GM23338 (cell line): ENCODE measurements at regions not wholly inside any gene's neighbourhood (a gene's known extent, or its start where the extent isn't known, plus 50 kb on each side); places are given as distances from the start of the nearest gene placed in this dataset.

Source experiments
- ATAC-seq: fragments of 200-7000 bp; cut with Tn5 transposase; 3 replicates; pipeline ENCODE4 v1.9.1; 2020
- DNase-seq: peaks from one replicate; pipeline ENCODE4 v3.0.0-alpha.2; 2015; ENCODE audit warnings: low spot score
- H2AFZ ChIP-seq: fragments of 200-600 bp; sonication (generic); 2 replicates; pipeline ENCODE4 v1.8.0; 2016; ENCODE audit warnings: antibody characterized with exemption, mild to moderate bottlenecking, moderate library complexity
- H3F3A ChIP-seq: fragments of 200-600 bp; sonication (generic); replicated peaks from 2 replicates; pipeline ENCODE4 v1.8.0; 2017; ENCODE audit warnings: antibody characterized with exemption, mixed run types, low read depth
- H3K27ac ChIP-seq: fragments of 200-600 bp; sonication (generic); 2 replicates; pipeline ENCODE4 v1.6.1; 2016; ENCODE audit warnings: low read depth
- H3K27me3 ChIP-seq: fragments of 200-600 bp; sonication (generic); 2 replicates; pipeline ENCODE4 v1.8.0; 2016; ENCODE audit warnings: mild to moderate bottlenecking, mixed run types, moderate library complexity; ENCODE audit not compliant: insufficient read depth
- H3K36me3 ChIP-seq: fragments of 200-600 bp; sonication (generic); 2 replicates; pipeline ENCODE4 v1.8.0; 2016; ENCODE audit warnings: mild to moderate bottlenecking; ENCODE audit not compliant: insufficient read depth
- H3K4me1 ChIP-seq: fragments of 200-600 bp; sonication (generic); 2 replicates; pipeline ENCODE4 v1.8.0; 2016; ENCODE audit warnings: mild to moderate bottlenecking, moderate library complexity; ENCODE audit not compliant: insufficient read depth
- H3K4me2 ChIP-seq: fragments of 200-600 bp; sonication (generic); 2 replicates; pipeline ENCODE4 v1.7.1; 2017; ENCODE audit warnings: mixed run types
- H3K4me3 ChIP-seq: fragments of 200-600 bp; sonication (generic); 2 replicates; pipeline ENCODE4 v1.6.1; 2016; ENCODE audit warnings: mixed run types
- H3K79me2 ChIP-seq: fragments of 200-600 bp; sonication (generic); replicated peaks from 2 replicates; pipeline ENCODE4 v1.8.0; 2017; ENCODE audit warnings: mild to moderate bottlenecking; ENCODE audit not compliant: insufficient read depth
- H3K9me2 ChIP-seq: fragments of 200-600 bp; sonication (generic); 2 replicates; pipeline ENCODE4 v1.8.0; 2017; ENCODE audit not compliant: insufficient read depth
- H4K20me1 ChIP-seq: fragments of 200-600 bp; sonication (generic); replicated peaks from 2 replicates; pipeline ENCODE4 v1.8.0; 2017; ENCODE audit warnings: mild to moderate bottlenecking; ENCODE audit not compliant: insufficient read depth
- H3K27ac Mint-ChIP-seq: 2 replicates; pipeline ENCODE4 v1.8.0; 2020; ENCODE audit warnings: inconsistent platforms, mild to moderate bottlenecking, moderate library complexity, mixed read lengths
- H3K27me3 Mint-ChIP-seq: 3 replicates; pipeline ENCODE4 v1.8.0; 2022; ENCODE audit warnings: low read depth, mild to moderate bottlenecking, moderate library complexity, mixed read lengths, inconsistent platforms; ENCODE audit not compliant: insufficient read depth, poor library complexity
- H3K36me3 Mint-ChIP-seq: 3 replicates; pipeline ENCODE4 v1.8.0; 2021; ENCODE audit warnings: low read depth, mild to moderate bottlenecking, inconsistent platforms, moderate library complexity, mixed read lengths
- H3K4me1 Mint-ChIP-seq: 3 replicates; pipeline ENCODE4 v1.8.0; 2020; ENCODE audit warnings: mild to moderate bottlenecking, inconsistent platforms, mixed read lengths
- H3K4me3 Mint-ChIP-seq: 3 replicates; pipeline ENCODE4 v1.8.0; 2021; ENCODE audit warnings: moderate library complexity, mild to moderate bottlenecking, inconsistent platforms, mixed read lengths
- H3K9me3 Mint-ChIP-seq: 3 replicates; pipeline ENCODE4 v1.8.0; 2020; ENCODE audit warnings: moderate library complexity, mild to moderate bottlenecking, inconsistent platforms, mixed read lengths
- CREB1 ChIP-seq: fragments of 250-450 bp; sonication (Bioruptor Pico); IDR thresholded peaks from 2 replicates; pipeline ENCODE4 v1.5.0; 2020; ENCODE audit warnings: low read depth, mild to moderate bottlenecking, moderate library complexity
- EZH2 ChIP-seq: fragments of 200-600 bp; sonication (generic); IDR thresholded peaks from one replicate; pipeline ENCODE4 v1.8.0; 2017; ENCODE audit warnings: antibody characterized with exemption, mild to moderate bottlenecking, low read depth; ENCODE audit not compliant: unreplicated experiment
- EZH2phosphoT487 ChIP-seq: fragments of 200-600 bp; sonication (generic); IDR thresholded peaks from one replicate; pipeline ENCODE4 v1.8.1; 2018; ENCODE audit warnings: antibody characterized with exemption; ENCODE audit not compliant: unreplicated experiment
- JUNB ChIP-seq: IDR thresholded peaks from one replicate; pipeline ENCODE4 v1.6.1; 2016; ENCODE audit warnings: antibody characterized with exemption; ENCODE audit not compliant: unreplicated experiment
- NANOG ChIP-seq: IDR thresholded peaks from 2 replicates; pipeline ENCODE4 v1.6.1; 2016; ENCODE audit warnings: antibody characterized with exemption, borderline replicate concordance
- POLR2AphosphoS5 ChIP-seq: IDR thresholded peaks from 2 replicates; pipeline ENCODE4 v1.6.1; 2016; ENCODE audit warnings: antibody characterized with exemption, low read depth
- STAT1 ChIP-seq: IDR thresholded peaks from one replicate; pipeline ENCODE4 v1.6.1; 2016; ENCODE audit warnings: antibody characterized with exemption; ENCODE audit not compliant: unreplicated experiment
- ZNF114 ChIP-seq: fragments of 250-450 bp; sonication (Bioruptor Pico); IDR thresholded peaks from 2 replicates; pipeline ENCODE4 v1.5.0; 2020; ENCODE audit warnings: mild to moderate bottlenecking, moderate library complexity
- ZNF331 ChIP-seq: fragments of 250-450 bp; sonication (Bioruptor Pico); IDR thresholded peaks from 2 replicates; pipeline ENCODE4 v1.5.0; 2020; ENCODE audit warnings: low read depth, mild to moderate bottlenecking, moderate library complexity
- TF ChIP-seq, protein P1 (sequence below): IDR thresholded peaks from 2 replicates; pipeline ENCODE4 v1.6.1; 2016; ENCODE audit warnings: antibody characterized with exemption
- TF ChIP-seq, protein P2 (sequence below): IDR thresholded peaks from one replicate; pipeline ENCODE4 v1.6.1; 2018; ENCODE audit warnings: antibody characterized with exemption; ENCODE audit not compliant: unreplicated experiment

DNA sequence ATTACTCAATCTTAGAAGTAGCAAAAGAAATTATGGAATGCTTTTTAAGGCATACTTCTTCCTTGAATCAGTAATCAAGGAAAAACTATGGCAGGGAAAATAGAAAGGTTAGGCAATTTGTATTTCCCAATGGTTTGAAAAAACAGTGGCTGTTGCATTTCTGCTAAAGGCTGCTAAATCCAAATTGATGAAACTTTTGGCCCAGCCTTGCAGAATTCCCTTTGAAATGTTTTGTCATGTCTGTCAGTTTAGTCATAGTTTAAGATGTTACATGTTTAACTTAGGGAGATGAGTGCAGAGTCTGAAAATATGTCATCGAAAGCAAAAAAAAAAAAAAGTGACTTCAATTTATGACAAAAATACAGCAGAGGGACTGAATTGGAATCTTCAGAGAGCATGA, 878.9 kb upstream of the WWC1 start:
- no peak overlapping the region for H3K27ac ChIP-seq
- H3K27me3 Mint-ChIP-seq = peaks cover 1% of the 10 kb centered on the region
- DNase-seq = no peak

DNA sequence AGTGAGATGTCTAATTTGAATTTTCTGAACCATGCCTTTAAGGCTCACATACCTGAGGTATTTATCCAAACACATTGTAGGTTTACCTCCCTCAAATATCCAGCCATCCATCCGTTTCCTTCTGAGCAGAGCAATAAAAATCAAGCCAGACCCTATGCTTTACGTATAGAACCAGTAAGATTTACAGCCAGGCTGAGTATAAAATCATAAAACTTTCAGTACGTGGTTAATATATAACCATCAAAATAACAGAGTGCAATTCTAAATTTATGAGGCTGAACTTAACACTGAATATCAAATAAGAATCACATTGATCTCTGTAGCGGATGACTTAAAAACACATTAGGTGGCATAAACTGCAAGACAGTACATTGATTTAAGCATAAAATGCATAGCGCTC, 877.9 kb upstream of the WWC1 start:
- peaks cover 1% of the 10 kb centered on the region for H3K27me3 Mint-ChIP-seq
- no peak for ATAC-seq

More for the DNA sequence above, 878.9 kb upstream of the WWC1 start:
- Histone ChIP-seq H2AFZ (no peak overlapping the region), H3K36me3 (no peaks in the 10 kb centered on the region), H3K4me2 (no peak overlapping the region), H3K4me3 (no peak overlapping the region), H3K9me2 (no peaks in the 10 kb centered on the region), H3K27me3 (no peaks in the 10 kb centered on the region), H3K79me2 (no peaks in the 10 kb centered on the region), H3F3A (no peaks in the 10 kb centered on the region), H4K20me1 (no peaks in the 10 kb centered on the region), H3K4me1 (peaks cover 22% of the 10 kb centered on the region)
- TF ChIP-seq JUNB = no peak
- TF ChIP-seq CREB1 (CRISPR knock-in tag) = no peak
- TF ChIP-seq EZH2 = no peak
- no peak for TF ChIP-seq NANOG
- TF ChIP-seq ZNF114 (CRISPR knock-in tag) = no peak
- TF ChIP-seq STAT1 = no peak
- no peak for TF ChIP-seq ZNF331 (CRISPR knock-in tag)
- no peak for ATAC-seq
- Mint-ChIP-seq H3K4me1 (peaks cover 20% of the 10 kb centered on the region; the same call in 2 of the 3 replicates), H3K36me3 (no peaks in the 10 kb centered on the region), H3K4me3 (no peak overlapping the region), H3K9me3 (no peaks in the 10 kb centered on the region), H3K27ac (no peak overlapping the region)

More for the DNA sequence above, 877.9 kb upstream of the WWC1 start:
- Histone ChIP-seq H3K4me3 (no peak overlapping the region), H4K20me1 (no peaks in the 10 kb centered on the region), H3K4me2 (no peak overlapping the region), H3K4me1 (peaks cover 22% of the 10 kb centered on the region), H3K27ac (no peak overlapping the region), H3K9me2 (no peaks in the 10 kb centered on the region), H3K27me3 (no peaks in the 10 kb centered on the region), H3K36me3 (no peaks in the 10 kb centered on the region), H2AFZ (no peak overlapping the region), H3K79me2 (no peaks in the 10 kb centered on the region), H3F3A (no peaks in the 10 kb centered on the region)
- H3K4me3 Mint-ChIP-seq = no peak overlapping the region
- peaks cover 20% of the 10 kb centered on the region; the same call in 2 of the 3 replicates for H3K4me1 Mint-ChIP-seq
- TF ChIP-seq POLR2AphosphoS5 = no peak
- TF ChIP-seq EZH2phosphoT487 = no peak
- TF ChIP-seq, protein P1, sequence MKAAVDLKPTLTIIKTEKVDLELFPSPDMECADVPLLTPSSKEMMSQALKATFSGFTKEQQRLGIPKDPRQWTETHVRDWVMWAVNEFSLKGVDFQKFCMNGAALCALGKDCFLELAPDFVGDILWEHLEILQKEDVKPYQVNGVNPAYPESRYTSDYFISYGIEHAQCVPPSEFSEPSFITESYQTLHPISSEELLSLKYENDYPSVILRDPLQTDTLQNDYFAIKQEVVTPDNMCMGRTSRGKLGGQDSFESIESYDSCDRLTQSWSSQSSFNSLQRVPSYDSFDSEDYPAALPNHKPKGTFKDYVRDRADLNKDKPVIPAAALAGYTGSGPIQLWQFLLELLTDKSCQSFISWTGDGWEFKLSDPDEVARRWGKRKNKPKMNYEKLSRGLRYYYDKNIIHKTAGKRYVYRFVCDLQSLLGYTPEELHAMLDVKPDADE = no peak
- no peak for TF ChIP-seq NANOG
- no peak for TF ChIP-seq ZNF331 (CRISPR knock-in tag)
- TF ChIP-seq, protein P2, sequence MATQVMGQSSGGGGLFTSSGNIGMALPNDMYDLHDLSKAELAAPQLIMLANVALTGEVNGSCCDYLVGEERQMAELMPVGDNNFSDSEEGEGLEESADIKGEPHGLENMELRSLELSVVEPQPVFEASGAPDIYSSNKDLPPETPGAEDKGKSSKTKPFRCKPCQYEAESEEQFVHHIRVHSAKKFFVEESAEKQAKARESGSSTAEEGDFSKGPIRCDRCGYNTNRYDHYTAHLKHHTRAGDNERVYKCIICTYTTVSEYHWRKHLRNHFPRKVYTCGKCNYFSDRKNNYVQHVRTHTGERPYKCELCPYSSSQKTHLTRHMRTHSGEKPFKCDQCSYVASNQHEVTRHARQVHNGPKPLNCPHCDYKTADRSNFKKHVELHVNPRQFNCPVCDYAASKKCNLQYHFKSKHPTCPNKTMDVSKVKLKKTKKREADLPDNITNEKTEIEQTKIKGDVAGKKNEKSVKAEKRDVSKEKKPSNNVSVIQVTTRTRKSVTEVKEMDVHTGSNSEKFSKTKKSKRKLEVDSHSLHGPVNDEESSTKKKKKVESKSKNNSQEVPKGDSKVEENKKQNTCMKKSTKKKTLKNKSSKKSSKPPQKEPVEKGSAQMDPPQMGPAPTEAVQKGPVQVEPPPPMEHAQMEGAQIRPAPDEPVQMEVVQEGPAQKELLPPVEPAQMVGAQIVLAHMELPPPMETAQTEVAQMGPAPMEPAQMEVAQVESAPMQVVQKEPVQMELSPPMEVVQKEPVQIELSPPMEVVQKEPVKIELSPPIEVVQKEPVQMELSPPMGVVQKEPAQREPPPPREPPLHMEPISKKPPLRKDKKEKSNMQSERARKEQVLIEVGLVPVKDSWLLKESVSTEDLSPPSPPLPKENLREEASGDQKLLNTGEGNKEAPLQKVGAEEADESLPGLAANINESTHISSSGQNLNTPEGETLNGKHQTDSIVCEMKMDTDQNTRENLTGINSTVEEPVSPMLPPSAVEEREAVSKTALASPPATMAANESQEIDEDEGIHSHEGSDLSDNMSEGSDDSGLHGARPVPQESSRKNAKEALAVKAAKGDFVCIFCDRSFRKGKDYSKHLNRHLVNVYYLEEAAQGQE = no peak
- no peak for TF ChIP-seq EZH2
- no peaks in the 10 kb centered on the region for H3K9me3 Mint-ChIP-seq
- no peak overlapping the region; the same call in 1 of the 2 replicates for H3K27ac Mint-ChIP-seq
- H3K36me3 Mint-ChIP-seq = no peaks in the 10 kb centered on the region
- DNase-seq = no peak
